ENCODE measurements at regions not wholly inside any gene's neighbourhood (a gene's known extent, or its start where the extent isn't known, plus 50 kb on each side); places are given as distances from the start of the nearest gene placed in this dataset.

GRCh38 chr4:125501568-125501967 lies 186.8 kb downstream of the FAT4 start:
- TF ChIP-seq POLR2A (IDR thresholded peaks at IDR 0.05; ENCODE audit: low read depth, low read length) (no peak), TAF1 (IDR thresholded peaks at IDR 0.05; ENCODE audit: low read depth, low read length) (no peak), POLR2AphosphoS5 (IDR thresholded peaks at IDR 0.05; ENCODE audit: low read depth, low read length) (no peak), SPI1 (IDR thresholded peaks at IDR 0.05; ENCODE audit: low read depth, low read length) (no peak), PAX5 (IDR thresholded peaks at IDR 0.05; ENCODE audit: insufficient read depth, low read length, severe bottlenecking) (no peak), POU2F2 (IDR thresholded peaks at IDR 0.05; ENCODE audit: low read depth, low read length) (no peak)
